Activated CD8-positive, alpha-beta T cell treated with anti-CD3 and anti-CD28 coated beads for 36 hours (primary cell): ENCODE measurements at regions not wholly inside any gene's neighbourhood (a gene's known extent, or its start where the extent isn't known, plus 50 kb on each side); places are given as distances from the start of the nearest gene placed in this dataset.

Experiments
- ATAC-seq: fragments of 200-7000 bp; cut with Tn5 transposase; one replicate; pipeline ENCODE4 v1.10.0; 2021; ENCODE audit warnings: mild to moderate bottlenecking, moderate library complexity
- CTCF ChIA-PET: fragments of 350-600 bp; sonication (Branson Sonifier 250); formaldehyde crosslinking; loops from one replicate; lab custom pipeline; 2021; ENCODE audit warnings: antibody characterized with exemption; lab: Charles Lee
- POLR2A ChIA-PET: fragments of 350-600 bp; sonication (Branson Sonifier 250); formaldehyde crosslinking; loops from one replicate; lab custom pipeline; 2021; ENCODE audit warnings: antibody characterized with exemption; lab: Charles Lee
- DNase-seq: peaks from one replicate; pipeline ENCODE4 v3.0.0-alpha.2; 2020
- H3K27ac Mint-ChIP-seq: one replicate; pipeline ENCODE4 v1.8.0; 2021; ENCODE audit warnings: mild to moderate bottlenecking, mixed read lengths
- H3K27me3 Mint-ChIP-seq: one replicate; pipeline ENCODE4 v1.8.0; 2021; ENCODE audit warnings: mixed read lengths
- H3K36me3 Mint-ChIP-seq: one replicate; pipeline ENCODE4 v1.8.0; 2021; ENCODE audit warnings: low read depth, mixed read lengths
- H3K4me1 Mint-ChIP-seq: one replicate; pipeline ENCODE4 v1.8.0; 2021; ENCODE audit warnings: low read depth, mixed read lengths
- H3K4me3 Mint-ChIP-seq: one replicate; pipeline ENCODE4 v1.8.0; 2021; ENCODE audit warnings: mild to moderate bottlenecking, moderate library complexity, mixed read lengths
- H3K9me3 Mint-ChIP-seq: one replicate; pipeline ENCODE4 v1.8.0; 2021; ENCODE audit warnings: mixed read lengths
- CTCF ChIP-seq: fragments of 200-600 bp; IDR thresholded peaks from one replicate; pipeline ENCODE4 v1.8.0; 2022; ENCODE audit warnings: antibody characterized with exemption, mild to moderate bottlenecking
- intact Hi-C: fragments of 100-400 bp; cut with micrococcal nuclease; formaldehyde crosslinking; loops from one replicate; pipeline ENCODE4 v1.10.0; 2022

- ATAC-seq (no peak), DNase-seq (no peak)
- TF ChIP-seq CTCF = no peak
- no peaks in the 10 kb centered on the region for H3K27me3 Mint-ChIP-seq
- peaks cover 2% of the 10 kb centered on the region for H3K9me3 Mint-ChIP-seq
- H3K27ac Mint-ChIP-seq = no peak overlapping the region
- intact Hi-C loops = no loop called here
- CTCF ChIA-PET = no interaction called here
- H3K4me3 Mint-ChIP-seq = no peak overlapping the region
- POLR2A ChIA-PET = no interaction called here
- no peaks in the 10 kb centered on the region for H3K4me1 Mint-ChIP-seq
- no peaks in the 10 kb centered on the region for H3K36me3 Mint-ChIP-seq
Measured at GRCh38 chr2:193869564-193869963, 1674.8 kb upstream of the TMEFF2 start.

- intact Hi-C loops = no loop called here
- no peak for TF ChIP-seq CTCF
- Mint-ChIP-seq H3K27ac (no peak overlapping the region), H3K4me3 (no peak overlapping the region), H3K4me1 (no peaks in the 10 kb centered on the region), H3K9me3 (peaks cover 2% of the 10 kb centered on the region), H3K36me3 (no peaks in the 10 kb centered on the region), H3K27me3 (no peaks in the 10 kb centered on the region)
- POLR2A ChIA-PET = no interaction called here
- CTCF ChIA-PET = no interaction called here
- ATAC-seq (no peak), DNase-seq (no peak)
Measured at GRCh38 chr2:193868833-193869232, 1674.1 kb upstream of the TMEFF2 start.

- DNase-seq (no peak), ATAC-seq (no peak)
- H3K4me1 Mint-ChIP-seq = no peaks in the 10 kb centered on the region
- H3K9me3 Mint-ChIP-seq = peaks cover 2% of the 10 kb centered on the region
- ChIA-PET POLR2A (no interaction called here), CTCF (no interaction called here)
- no peak overlapping the region for H3K27ac Mint-ChIP-seq
- no peak for TF ChIP-seq CTCF
- no peaks in the 10 kb centered on the region for H3K36me3 Mint-ChIP-seq
- H3K27me3 Mint-ChIP-seq = no peaks in the 10 kb centered on the region
- H3K4me3 Mint-ChIP-seq = no peak overlapping the region
- intact Hi-C loops = no loop called here
Measured at GRCh38 chr2:193868132-193868531, 1673.4 kb upstream of the TMEFF2 start.

- Mint-ChIP-seq H3K9me3 (peaks cover 2% of the 10 kb centered on the region), H3K27ac (no peak overlapping the region), H3K27me3 (no peaks in the 10 kb centered on the region), H3K4me1 (no peaks in the 10 kb centered on the region), H3K36me3 (no peaks in the 10 kb centered on the region), H3K4me3 (no peak overlapping the region)
- no peak for TF ChIP-seq CTCF
- ChIA-PET POLR2A (no interaction called here), CTCF (no interaction called here)
- DNase-seq (no peak), ATAC-seq (no peak)
- intact Hi-C loops = no loop called here
Measured at GRCh38 chr2:193867454-193867853, 1672.7 kb upstream of the TMEFF2 start.

GRCh38 chr2:193861557-193861956, 1666.8 kb upstream of the TMEFF2 start:
- ChIA-PET CTCF (no interaction called here), POLR2A (no interaction called here)
- peaks cover 2% of the 10 kb centered on the region for H3K9me3 Mint-ChIP-seq
- no peak for DNase-seq
- no peak for TF ChIP-seq CTCF
- no peak overlapping the region for H3K4me3 Mint-ChIP-seq
- no peaks in the 10 kb centered on the region for H3K4me1 Mint-ChIP-seq
- no peak for ATAC-seq
- no peaks in the 10 kb centered on the region for H3K36me3 Mint-ChIP-seq
- H3K27me3 Mint-ChIP-seq = no peaks in the 10 kb centered on the region
- intact Hi-C loops = no loop called here
- H3K27ac Mint-ChIP-seq = no peak overlapping the region
